ENCODE measurements at regions not wholly inside any gene's neighbourhood (a gene's known extent, or its start where the extent isn't known, plus 50 kb on each side); places are given as distances from the start of the nearest gene placed in this dataset.

DNA sequence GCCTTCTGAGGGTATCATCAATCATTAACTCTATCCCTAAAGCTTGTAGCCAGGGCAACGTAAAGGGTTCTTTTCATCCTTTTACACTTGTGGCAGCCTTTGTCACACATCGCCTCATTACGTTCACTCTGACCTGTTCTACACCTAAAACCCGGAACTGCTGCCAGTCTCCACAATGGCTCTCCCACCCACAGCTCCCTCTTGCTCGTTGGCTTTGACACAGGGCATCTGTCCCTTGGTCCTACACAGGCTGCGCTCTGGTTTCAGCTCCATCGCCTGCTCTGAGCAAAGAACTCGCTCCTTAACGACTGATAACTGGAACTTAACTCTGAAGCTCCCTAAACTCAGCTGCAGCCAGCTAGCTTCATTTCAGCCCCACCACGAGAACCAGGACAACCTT lies 112.8 kb upstream of the CTNND2 start:
- H2AK5ac ChIP-seq (ENCODE audit: low read length, severe bottlenecking): no peak overlapping the region
- no peak overlapping the region for H4K8ac ChIP-seq (ENCODE audit: low read length)
- no peak overlapping the region for H2BK120ac ChIP-seq (ENCODE audit: low read depth, low read length)
- no peak overlapping the region for H2BK15ac ChIP-seq (ENCODE audit: low read depth, poor library complexity, severe bottlenecking)
- no peak for DNase-seq
- no peaks in the 10 kb centered on the region for H3K4me1 ChIP-seq (ENCODE audit: control insufficient read depth, insufficient read depth, low read depth, low read length)
- H3K4ac ChIP-seq (ENCODE audit: low read depth in 1 of 2, low read length in 2 of 2): no peak overlapping the region
- no peaks in the 10 kb centered on the region for H3K36me3 ChIP-seq (ENCODE audit: control insufficient read depth in 1 of 2, insufficient read depth in 2 of 2, low read depth in 1 of 2, low read length in 2 of 2)
- H3K9ac ChIP-seq (ENCODE audit: low read length): no peak overlapping the region
- peaks cover 6% of the 10 kb centered on the region for H3K9me3 ChIP-seq (ENCODE audit: control insufficient read depth, low read length)
- no peak overlapping the region for H3K4me2 ChIP-seq (ENCODE audit: low read length, poor library complexity, severe bottlenecking)
- no peak overlapping the region for H2BK12ac ChIP-seq (ENCODE audit: low read length in 2 of 2)
- H3K4me3 ChIP-seq (ENCODE audit: insufficient read depth in 1 of 2, low read depth in 1 of 2, low read length in 2 of 2): no peak overlapping the region
- peak overlapping the region; percentile 68 for H4K91ac ChIP-seq (ENCODE audit: low read length)
- H3K27me3 ChIP-seq (ENCODE audit: control insufficient read depth in 1 of 2, insufficient read depth in 1 of 2, low read length in 2 of 2): no peaks in the 10 kb centered on the region
- no peak overlapping the region for H2BK5ac ChIP-seq (ENCODE audit: low read depth, low read length, poor library complexity, severe bottlenecking)
- no peak overlapping the region for H3K18ac ChIP-seq (ENCODE audit: low read depth in 1 of 2, low read length in 2 of 2)
- no peaks in the 10 kb centered on the region for H3K79me1 ChIP-seq (replicated peaks; ENCODE audit: low read length, poor library complexity, severe bottlenecking)
- H3K27ac ChIP-seq (ENCODE audit: low read length, poor library complexity, severe bottlenecking): no peak overlapping the region
- no peak overlapping the region for H2AFZ ChIP-seq (ENCODE audit: low read depth, low read length)
- no peak overlapping the region for H3K23ac ChIP-seq (ENCODE audit: low read length in 2 of 2)
- no peak overlapping the region for H3K14ac ChIP-seq (ENCODE audit: low read length in 2 of 2)
- WGBS: 67% methylated on average over 10 of the region's 10 CpGs

DNA sequence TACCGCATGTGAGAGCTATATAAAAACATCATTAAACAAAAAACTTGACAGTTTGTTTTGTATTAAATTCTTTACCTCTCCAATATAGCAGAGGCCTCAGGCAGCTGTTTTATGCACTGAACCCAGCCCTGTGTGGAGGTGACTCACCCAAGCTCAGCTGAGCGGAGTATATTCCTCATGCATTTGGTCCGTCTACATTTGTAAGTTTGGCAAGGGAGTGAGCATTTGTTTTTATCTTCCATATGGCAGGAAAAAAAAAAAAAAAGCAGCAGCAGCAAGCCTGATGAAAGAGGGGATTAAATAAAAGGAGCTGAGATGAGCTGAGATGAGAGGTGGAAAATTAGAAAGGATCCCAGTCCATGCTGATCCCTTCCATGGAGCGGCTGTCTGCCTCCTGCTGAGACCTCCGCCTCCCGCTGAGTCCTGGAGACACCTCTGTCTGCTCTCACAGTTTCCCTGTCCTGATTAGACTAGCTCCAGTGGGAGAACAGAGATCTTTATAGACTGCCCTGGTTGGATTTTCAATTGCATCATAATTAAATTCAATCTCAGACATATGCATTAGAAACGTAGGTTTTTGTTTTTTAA lies 112.0 kb upstream of the CTNND2 start:
- Histone ChIP-seq H4K91ac (ENCODE audit: low read length) (no peak overlapping the region), H4K8ac (ENCODE audit: low read length) (no peak overlapping the region), H3K23ac (ENCODE audit: low read length in 2 of 2) (no peak overlapping the region), H3K18ac (ENCODE audit: low read depth in 1 of 2, low read length in 2 of 2) (no peak overlapping the region), H3K4ac (ENCODE audit: low read depth in 1 of 2, low read length in 2 of 2) (no peak overlapping the region), H3K27me3 (ENCODE audit: control insufficient read depth in 1 of 2, insufficient read depth in 1 of 2, low read length in 2 of 2) (no peaks in the 10 kb centered on the region), H3K4me3 (ENCODE audit: insufficient read depth in 1 of 2, low read depth in 1 of 2, low read length in 2 of 2) (no peak overlapping the region), H2BK5ac (ENCODE audit: low read depth, low read length, poor library complexity, severe bottlenecking) (no peak overlapping the region), H2BK15ac (ENCODE audit: low read depth, poor library complexity, severe bottlenecking) (no peak overlapping the region), H3K9me3 (ENCODE audit: control insufficient read depth, low read length) (peaks cover 6% of the 10 kb centered on the region), H3K14ac (ENCODE audit: low read length in 2 of 2) (no peak overlapping the region), H3K4me1 (ENCODE audit: control insufficient read depth, insufficient read depth, low read depth, low read length) (no peaks in the 10 kb centered on the region), H2BK120ac (ENCODE audit: low read depth, low read length) (no peak overlapping the region), H2AK5ac (ENCODE audit: low read length, severe bottlenecking) (no peak overlapping the region), H3K27ac (ENCODE audit: low read length, poor library complexity, severe bottlenecking) (no peak overlapping the region), H2BK12ac (ENCODE audit: low read length in 2 of 2) (no peak overlapping the region), H3K36me3 (ENCODE audit: control insufficient read depth in 1 of 2, insufficient read depth in 2 of 2, low read depth in 1 of 2, low read length in 2 of 2) (no peaks in the 10 kb centered on the region), H3K9ac (ENCODE audit: low read length) (no peak overlapping the region), H3K79me1 (replicated peaks; ENCODE audit: low read length, poor library complexity, severe bottlenecking) (no peaks in the 10 kb centered on the region), H3K4me2 (ENCODE audit: low read length, poor library complexity, severe bottlenecking) (peak overlapping the region; percentile 2), H2AFZ (ENCODE audit: low read depth, low read length) (no peak overlapping the region)
- WGBS: 65% methylated on average over 3 of the region's 7 CpGs
- DNase-seq: peak; percentile 37

DNA sequence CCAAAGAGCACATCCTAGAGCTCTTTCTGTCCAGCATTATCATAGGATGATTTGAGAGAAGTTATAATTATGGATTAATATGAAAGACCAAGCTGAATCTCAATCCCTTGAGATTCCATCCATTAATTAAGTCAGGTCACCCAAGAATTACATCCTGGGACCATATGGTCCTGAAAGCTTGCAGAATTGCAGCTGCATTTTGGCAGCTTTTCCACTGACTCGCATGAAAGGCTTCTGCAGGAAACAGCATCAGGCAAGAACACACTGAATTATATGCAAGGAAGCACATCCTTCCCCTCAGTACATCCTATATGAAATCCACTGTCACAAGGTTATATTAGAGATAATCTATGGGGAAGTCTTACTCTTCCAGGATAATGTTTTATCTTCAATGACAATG lies 109.1 kb upstream of the CTNND2 start:
- H3K9ac ChIP-seq (ENCODE audit: low read length): no peak overlapping the region
- no peak overlapping the region for H2BK15ac ChIP-seq (ENCODE audit: low read depth, poor library complexity, severe bottlenecking)
- no peak overlapping the region for H3K18ac ChIP-seq (ENCODE audit: low read depth in 1 of 2, low read length in 2 of 2)
- no peak overlapping the region for H3K14ac ChIP-seq (ENCODE audit: low read length in 2 of 2)
- H3K36me3 ChIP-seq (ENCODE audit: control insufficient read depth in 1 of 2, insufficient read depth in 2 of 2, low read depth in 1 of 2, low read length in 2 of 2): no peaks in the 10 kb centered on the region
- no peak overlapping the region for H4K91ac ChIP-seq (ENCODE audit: low read length)
- no peak overlapping the region for H3K4me3 ChIP-seq (ENCODE audit: insufficient read depth in 1 of 2, low read depth in 1 of 2, low read length in 2 of 2)
- H3K4me1 ChIP-seq (ENCODE audit: control insufficient read depth, insufficient read depth, low read depth, low read length): no peaks in the 10 kb centered on the region
- no peak overlapping the region for H2BK12ac ChIP-seq (ENCODE audit: low read length in 2 of 2)
- H3K4me2 ChIP-seq (ENCODE audit: low read length, poor library complexity, severe bottlenecking): no peak overlapping the region
- no peak overlapping the region for H3K4ac ChIP-seq (ENCODE audit: low read depth in 1 of 2, low read length in 2 of 2)
- no peak overlapping the region for H2BK5ac ChIP-seq (ENCODE audit: low read depth, low read length, poor library complexity, severe bottlenecking)
- H4K8ac ChIP-seq (ENCODE audit: low read length): no peak overlapping the region
- no peak overlapping the region for H3K27ac ChIP-seq (ENCODE audit: low read length, poor library complexity, severe bottlenecking)
- H3K79me1 ChIP-seq (replicated peaks; ENCODE audit: low read length, poor library complexity, severe bottlenecking): no peaks in the 10 kb centered on the region
- no peaks in the 10 kb centered on the region for H3K27me3 ChIP-seq (ENCODE audit: control insufficient read depth in 1 of 2, insufficient read depth in 1 of 2, low read length in 2 of 2)
- H2AK5ac ChIP-seq (ENCODE audit: low read length, severe bottlenecking): no peak overlapping the region
- no peak for DNase-seq
- H2BK120ac ChIP-seq (ENCODE audit: low read depth, low read length): no peak overlapping the region
- no peak overlapping the region for H3K23ac ChIP-seq (ENCODE audit: low read length in 2 of 2)
- no peak overlapping the region for H2AFZ ChIP-seq (ENCODE audit: low read depth, low read length)
- peaks cover 6% of the 10 kb centered on the region for H3K9me3 ChIP-seq (ENCODE audit: control insufficient read depth, low read length)
- WGBS: 57% methylated on average over 1 of the region's 1 CpG

DNA sequence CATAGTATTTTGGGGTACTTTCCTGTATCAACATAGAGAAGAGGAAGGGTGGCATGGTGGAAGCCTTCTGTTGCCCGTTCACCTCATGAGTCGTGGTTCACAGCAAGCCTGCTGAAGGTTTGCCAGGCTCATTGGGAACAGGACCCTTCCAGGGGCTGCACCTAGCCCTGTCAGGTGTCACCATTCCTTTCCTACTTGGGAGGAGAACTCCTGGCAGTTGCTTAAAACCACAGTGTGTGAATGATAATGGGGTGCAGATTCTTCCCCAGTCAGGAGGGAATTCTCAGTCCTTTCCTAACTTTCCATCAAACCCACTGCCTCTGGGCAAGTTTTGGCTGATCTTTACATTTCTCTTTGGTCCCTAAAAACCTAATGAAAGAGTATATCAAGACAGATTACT lies 99.4 kb upstream of the CTNND2 start:
- no peaks in the 10 kb centered on the region for H3K79me1 ChIP-seq (replicated peaks; ENCODE audit: low read length, poor library complexity, severe bottlenecking)
- H3K4me3 ChIP-seq (ENCODE audit: insufficient read depth in 1 of 2, low read depth in 1 of 2, low read length in 2 of 2): no peak overlapping the region
- H3K9me3 ChIP-seq (ENCODE audit: control insufficient read depth, low read length): peaks cover 3% of the 10 kb centered on the region
- 58% methylated on average over 2 of the region's 2 CpGs for WGBS
- H3K27me3 ChIP-seq (ENCODE audit: control insufficient read depth in 1 of 2, insufficient read depth in 1 of 2, low read length in 2 of 2): no peaks in the 10 kb centered on the region
- H3K9ac ChIP-seq (ENCODE audit: low read length): no peak overlapping the region
- H3K36me3 ChIP-seq (ENCODE audit: control insufficient read depth in 1 of 2, insufficient read depth in 2 of 2, low read depth in 1 of 2, low read length in 2 of 2): no peaks in the 10 kb centered on the region
- no peak overlapping the region for H3K18ac ChIP-seq (ENCODE audit: low read depth in 1 of 2, low read length in 2 of 2)
- no peak overlapping the region for H3K27ac ChIP-seq (ENCODE audit: low read length, poor library complexity, severe bottlenecking)
- no peak overlapping the region for H4K8ac ChIP-seq (ENCODE audit: low read length)
- no peak overlapping the region for H3K4ac ChIP-seq (ENCODE audit: low read depth in 1 of 2, low read length in 2 of 2)
- H2BK15ac ChIP-seq (ENCODE audit: low read depth, poor library complexity, severe bottlenecking): no peak overlapping the region
- no peak overlapping the region for H2BK12ac ChIP-seq (ENCODE audit: low read length in 2 of 2)
- H2AFZ ChIP-seq (ENCODE audit: low read depth, low read length): no peak overlapping the region
- no peak overlapping the region for H3K23ac ChIP-seq (ENCODE audit: low read length in 2 of 2)
- no peak overlapping the region for H3K14ac ChIP-seq (ENCODE audit: low read length in 2 of 2)
- no peak overlapping the region for H2BK120ac ChIP-seq (ENCODE audit: low read depth, low read length)
- H3K4me1 ChIP-seq (ENCODE audit: control insufficient read depth, insufficient read depth, low read depth, low read length): no peaks in the 10 kb centered on the region
- no peak overlapping the region for H2AK5ac ChIP-seq (ENCODE audit: low read length, severe bottlenecking)
- no peak overlapping the region for H4K91ac ChIP-seq (ENCODE audit: low read length)
- no peak for DNase-seq
- H2BK5ac ChIP-seq (ENCODE audit: low read depth, low read length, poor library complexity, severe bottlenecking): no peak overlapping the region
- no peak overlapping the region for H3K4me2 ChIP-seq (ENCODE audit: low read length, poor library complexity, severe bottlenecking)

All from mesenchymal stem cell (in vitro differentiated cells and primary cell).